WERI-Rb-1 (cell line): ENCODE measurements at regions not wholly inside any gene's neighbourhood (a gene's known extent, or its start where the extent isn't known, plus 50 kb on each side); places are given as distances from the start of the nearest gene placed in this dataset.

Experiments
- DNase-seq: peaks from one replicate; pipeline ENCODE4 v3.0.0-alpha.2; 2020
- H3K27ac ChIP-seq: fragments of 250-450 bp; sonication (Bioruptor Pico); 2 replicates; pipeline ENCODE4 v1.5.1; 2020; ENCODE audit warnings: mild to moderate bottlenecking, moderate library complexity
- H3K27me3 ChIP-seq: fragments of 250-450 bp; sonication (Bioruptor Pico); 2 replicates; pipeline ENCODE4 v1.5.1; 2021; ENCODE audit warnings: mild to moderate bottlenecking, low read depth, moderate library complexity; ENCODE audit not compliant: insufficient read depth, severe bottlenecking
- H3K36me3 ChIP-seq: fragments of 250-450 bp; sonication (Bioruptor Pico); 2 replicates; pipeline ENCODE4 v1.5.1; 2020; ENCODE audit warnings: mild to moderate bottlenecking, moderate library complexity
- H3K4me3 ChIP-seq: 2 replicates; pipeline ENCODE4 v1.5.1; 2011; ENCODE audit warnings: low read depth, mild to moderate bottlenecking, control low read depth, low read length
- H3K9me3 ChIP-seq: fragments of 250-450 bp; sonication (Bioruptor Pico); 2 replicates; pipeline ENCODE4 v1.5.1; 2021; ENCODE audit warnings: mild to moderate bottlenecking, moderate library complexity; ENCODE audit not compliant: severe bottlenecking
- CTCF ChIP-seq: IDR thresholded peaks from 2 replicates; pipeline ENCODE4 v1.5.1; 2011; ENCODE audit warnings: low read depth, mild to moderate bottlenecking, control low read depth, inconsistent platforms, low read length

- Histone ChIP-seq H3K4me3 (no peak overlapping the region), H3K9me3 (no peaks in the 10 kb centered on the region), H3K27ac (no peak overlapping the region), H3K27me3 (no peaks in the 10 kb centered on the region), H3K36me3 (no peaks in the 10 kb centered on the region)
- no peak for TF ChIP-seq CTCF
- DNase-seq = no peak
Observed at GRCh38 chr13:48901781-48902180, 73.9 kb upstream of the FNDC3A start.

GRCh38 chr13:48902368-48902767 is 73.3 kb upstream of the FNDC3A start:
- no peak for DNase-seq
- no peaks in the 10 kb centered on the region for H3K36me3 ChIP-seq
- TF ChIP-seq CTCF = no peak
- H3K4me3 ChIP-seq = no peak overlapping the region
- no peak overlapping the region for H3K27ac ChIP-seq
- no peaks in the 10 kb centered on the region for H3K9me3 ChIP-seq
- no peaks in the 10 kb centered on the region for H3K27me3 ChIP-seq

- H3K9me3 ChIP-seq = no peaks in the 10 kb centered on the region
- H3K36me3 ChIP-seq = no peaks in the 10 kb centered on the region
- H3K27me3 ChIP-seq = no peaks in the 10 kb centered on the region
- no peak overlapping the region for H3K27ac ChIP-seq
- no peak for DNase-seq
- no peak for TF ChIP-seq CTCF
- no peak overlapping the region for H3K4me3 ChIP-seq
Observed at GRCh38 chr13:48904668-48905290, 70.9 kb upstream of the FNDC3A start.

- Histone ChIP-seq H3K27ac (no peak overlapping the region), H3K36me3 (no peaks in the 10 kb centered on the region), H3K9me3 (no peaks in the 10 kb centered on the region), H3K4me3 (no peak overlapping the region), H3K27me3 (no peaks in the 10 kb centered on the region)
- TF ChIP-seq CTCF = no peak
- no peak for DNase-seq
Observed at GRCh38 chr13:48906200-48906599, 69.5 kb upstream of the FNDC3A start.

- H3K36me3 ChIP-seq = no peaks in the 10 kb centered on the region
- no peak overlapping the region for H3K4me3 ChIP-seq
- DNase-seq = no peak
- H3K27ac ChIP-seq = no peak overlapping the region
- no peak for TF ChIP-seq CTCF
- H3K27me3 ChIP-seq = no peaks in the 10 kb centered on the region
- H3K9me3 ChIP-seq = no peaks in the 10 kb centered on the region
Observed at GRCh38 chr13:48908381-48909055, 67.2 kb upstream of the FNDC3A start.

GRCh38 chr13:48909056-48909389 is 66.7 kb upstream of the FNDC3A start:
- DNase-seq = no peak
- H3K27me3 ChIP-seq = no peaks in the 10 kb centered on the region
- H3K36me3 ChIP-seq = no peaks in the 10 kb centered on the region
- no peaks in the 10 kb centered on the region for H3K9me3 ChIP-seq
- H3K27ac ChIP-seq = no peak overlapping the region
- no peak for TF ChIP-seq CTCF
- no peak overlapping the region for H3K4me3 ChIP-seq
